Fibroblast of skin of left biceps (primary cell): ENCODE measurements at regions not wholly inside any gene's neighbourhood (a gene's known extent, or its start where the extent isn't known, plus 50 kb on each side); places are given as distances from the start of the nearest gene placed in this dataset.

Experiments
- DNase-seq, 2 experiments: peaks; one replicate each; pipeline ENCODE4 v3.0.0-alpha.2; 2013; ENCODE audit warnings: low read depth in 2 of 2

- no peak for DNase-seq
These were observed 109.2 kb upstream of the ETS2 start for GRCh38 chr21:38696579-38696978.

DNA sequence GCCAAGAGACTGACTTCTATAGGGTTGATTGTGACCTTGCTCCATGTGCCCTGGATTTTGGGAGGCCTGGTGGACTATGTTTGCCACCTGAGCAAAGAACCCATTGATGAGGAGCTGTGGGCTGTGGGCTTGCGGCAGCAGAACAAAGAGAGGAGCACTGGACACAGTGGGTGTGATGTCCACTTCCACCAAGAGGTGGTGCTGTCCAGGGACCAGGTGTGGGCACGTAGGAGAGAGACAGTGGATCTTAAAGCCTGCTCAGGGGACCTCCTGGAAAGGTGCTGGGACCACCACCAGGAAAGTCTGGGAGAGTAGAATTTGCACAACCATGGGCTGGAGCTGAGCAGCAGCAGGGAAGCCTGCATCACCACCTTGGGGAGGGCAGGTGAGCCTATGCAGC is 106.7 kb upstream of the ETS2 start:
- DNase-seq = no peak

- DNase-seq = no peak
These were observed 103.5 kb upstream of the ETS2 start for GRCh38 chr21:38702196-38702595.

- DNase-seq = no peak
These were observed 95.9 kb upstream of the ETS2 start for GRCh38 chr21:38709876-38710275.

GRCh38 chr21:38712071-38712470 is 93.7 kb upstream of the ETS2 start:
- DNase-seq = no peak

DNA sequence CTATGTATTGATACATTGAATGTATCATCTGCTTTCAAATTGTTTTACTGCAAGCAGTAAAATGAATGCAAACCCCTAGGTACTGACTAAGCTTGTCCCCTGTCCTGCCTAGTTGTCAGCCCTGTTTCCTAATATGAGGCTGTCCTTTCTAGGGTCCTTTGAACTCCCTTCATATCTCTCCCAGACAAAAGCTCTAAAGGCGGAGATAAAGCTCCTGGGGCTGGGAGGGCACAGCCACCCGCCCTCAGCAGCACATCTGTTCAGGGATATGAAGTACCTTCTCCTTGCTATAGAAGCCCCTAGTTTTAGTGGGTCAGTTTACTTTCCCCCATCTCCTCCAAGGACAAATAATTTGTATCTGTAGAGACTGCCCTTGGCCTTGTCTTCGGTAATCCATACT is 93.1 kb upstream of the ETS2 start:
- DNase-seq = no peak

DNA sequence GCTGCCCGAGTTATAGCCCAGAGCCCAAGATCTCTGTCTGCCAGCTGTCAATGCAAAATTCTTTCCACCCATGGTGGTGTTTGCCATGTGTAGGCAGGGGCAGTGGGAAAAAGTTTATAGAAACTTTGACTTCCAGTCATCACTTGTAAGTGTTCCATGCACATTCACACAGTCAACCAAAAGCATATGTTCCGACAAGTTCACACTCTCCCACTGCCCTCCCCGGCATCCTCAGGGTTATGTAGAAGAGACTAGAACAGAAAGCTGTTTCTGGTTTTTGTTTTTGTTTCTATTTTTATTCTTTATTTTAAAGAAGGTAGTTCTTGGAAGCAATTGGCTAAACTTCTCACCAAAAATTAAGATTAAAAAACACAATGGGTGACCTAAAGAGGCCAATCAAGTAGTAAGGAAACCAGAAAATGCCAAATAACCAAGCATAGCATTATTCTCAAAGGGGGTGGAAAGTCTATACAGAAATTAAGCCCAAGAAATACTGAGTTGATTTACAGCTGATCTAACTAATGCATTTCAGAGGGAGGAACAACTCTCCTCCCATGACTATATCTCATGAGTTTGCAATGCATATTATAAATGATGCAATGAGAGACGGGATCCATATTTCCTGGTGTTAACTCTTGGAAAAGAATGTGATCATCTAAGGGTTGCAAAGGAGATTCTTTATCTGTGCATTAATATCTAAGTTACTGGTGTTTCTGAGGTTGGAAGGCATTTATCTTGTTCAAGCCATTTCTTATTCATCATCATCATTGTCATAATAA is 91.5 kb upstream of the ETS2 start:
- DNase-seq = no peak

- DNase-seq = no peak
These were observed 90.7 kb upstream of the ETS2 start for GRCh38 chr21:38714999-38715398.

DNA sequence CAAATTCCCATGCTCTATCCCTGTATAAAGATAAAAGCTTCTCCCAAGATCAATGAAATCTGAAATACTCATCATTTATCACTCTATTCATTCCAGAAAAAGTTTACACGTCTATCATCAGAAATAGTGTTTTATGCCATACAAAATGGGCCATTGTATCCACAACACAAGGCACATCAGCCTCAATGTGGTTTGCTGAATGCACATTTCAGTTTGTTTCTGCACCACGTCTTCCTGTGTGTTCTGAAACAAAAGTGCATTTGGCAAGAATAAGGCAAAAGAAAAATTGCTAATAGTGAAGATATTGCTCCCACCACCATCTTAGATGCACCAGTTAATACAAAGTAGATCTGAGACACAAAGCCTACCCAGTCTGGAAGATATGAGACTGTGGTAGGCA is 89.6 kb upstream of the ETS2 start:
- DNase-seq = no peak

DNA sequence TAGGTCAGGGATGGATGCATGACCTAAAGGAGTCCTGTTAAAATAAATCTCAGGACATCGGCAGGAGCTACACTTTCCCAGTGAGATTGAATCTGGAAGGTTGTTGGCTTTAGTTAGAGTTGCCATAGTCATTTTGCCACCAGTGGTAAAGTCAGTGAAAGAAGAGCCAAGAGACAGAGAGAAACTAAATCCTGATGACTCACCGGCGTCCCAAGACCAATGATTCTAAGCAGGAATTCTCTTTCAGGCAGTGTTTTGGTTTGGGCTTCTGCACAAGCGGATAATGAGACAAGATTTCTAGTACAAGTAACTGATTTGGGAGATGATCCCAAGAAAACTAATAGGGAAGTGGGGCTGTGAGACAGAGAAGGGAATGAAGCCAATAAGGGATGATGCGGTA is 88.8 kb upstream of the ETS2 start:
- no peak for DNase-seq

- no peak for DNase-seq
These were observed 87.2 kb upstream of the ETS2 start for GRCh38 chr21:38718481-38718880.

DNA sequence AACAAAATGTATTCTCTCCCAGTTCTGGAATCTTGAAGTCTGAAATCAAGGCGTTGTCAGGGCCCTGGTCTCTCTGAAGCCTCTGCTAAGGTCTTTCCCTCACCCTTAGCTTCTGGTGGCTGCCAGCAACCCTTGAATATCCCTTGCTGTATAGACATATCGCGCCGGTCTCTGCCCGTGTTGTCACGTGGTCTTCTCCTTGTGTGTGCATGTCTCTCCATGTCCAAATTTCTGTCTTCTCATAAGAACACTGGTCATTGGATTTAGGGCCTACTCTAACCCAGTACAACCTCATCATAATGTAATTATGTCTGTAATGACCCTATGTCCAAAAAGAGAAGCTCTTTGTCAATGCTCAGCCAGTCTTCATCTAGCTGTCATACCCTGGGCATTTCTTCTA is 85.7 kb upstream of the ETS2 start:
- no peak for DNase-seq

- no peak for DNase-seq
These were observed 84.7 kb upstream of the ETS2 start for GRCh38 chr21:38721055-38721454.

DNA sequence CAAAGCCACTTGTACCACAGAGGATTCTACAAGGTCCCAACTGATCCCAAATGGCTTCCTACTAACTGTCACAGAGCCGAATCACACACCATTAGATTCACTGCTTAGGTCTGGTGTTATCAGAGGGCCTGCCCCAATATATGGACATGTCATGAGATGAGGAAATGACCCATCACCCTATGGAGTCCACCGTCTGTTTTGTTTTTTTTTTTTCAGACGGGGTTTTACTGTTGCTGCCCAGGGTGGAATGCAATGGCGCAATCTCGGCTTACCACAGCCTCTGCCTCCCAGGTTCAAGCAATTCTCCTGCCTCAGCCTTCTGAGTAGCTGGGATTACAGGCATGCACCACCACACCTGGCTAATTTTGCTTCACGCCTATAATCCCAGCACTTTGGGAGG is 83.8 kb upstream of the ETS2 start:
- DNase-seq = no peak

GRCh38 chr21:38725196-38726157 is 80.3 kb upstream of the ETS2 start:
- DNase-seq = no peak

DNA sequence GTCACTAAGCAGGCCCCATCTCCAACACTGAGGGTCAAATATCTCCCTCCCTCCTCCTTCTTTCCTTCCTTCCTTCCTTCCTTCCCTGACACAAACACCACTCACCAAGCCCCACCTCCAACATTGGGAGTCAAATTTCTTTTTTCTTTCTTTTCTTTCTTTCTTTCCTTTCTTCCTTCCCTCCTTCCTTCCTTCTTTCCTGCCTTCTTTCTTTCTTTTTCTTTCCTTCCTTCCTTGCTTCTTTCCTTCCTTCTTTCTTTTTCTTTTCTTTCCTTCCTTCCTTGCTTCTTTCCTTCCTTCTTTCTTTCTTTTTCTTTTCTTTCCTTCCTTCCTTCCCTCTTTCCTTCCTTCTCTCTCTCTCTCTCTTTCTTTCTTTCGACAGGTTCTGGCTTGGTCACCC is 79.2 kb upstream of the ETS2 start:
- no peak for DNase-seq

DNA sequence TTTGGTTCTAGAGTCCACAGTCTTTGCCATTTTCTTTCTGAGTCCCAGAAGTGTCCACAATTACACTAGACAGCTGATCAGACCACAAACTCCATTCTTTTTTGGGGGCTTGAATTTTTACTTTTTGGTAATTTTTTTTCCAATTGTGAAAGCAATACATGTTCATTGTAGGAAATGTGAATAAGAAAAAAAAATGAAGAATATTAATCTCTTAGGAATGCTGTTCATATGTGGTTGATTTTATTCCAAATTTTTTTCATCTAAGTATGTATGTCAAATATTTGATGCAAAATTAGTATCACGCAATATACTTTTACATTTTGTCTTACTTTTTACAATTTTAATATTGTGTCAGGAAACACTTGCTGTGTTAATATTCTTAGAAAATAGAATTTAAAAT is 76.4 kb upstream of the ETS2 start:
- no peak for DNase-seq

DNA sequence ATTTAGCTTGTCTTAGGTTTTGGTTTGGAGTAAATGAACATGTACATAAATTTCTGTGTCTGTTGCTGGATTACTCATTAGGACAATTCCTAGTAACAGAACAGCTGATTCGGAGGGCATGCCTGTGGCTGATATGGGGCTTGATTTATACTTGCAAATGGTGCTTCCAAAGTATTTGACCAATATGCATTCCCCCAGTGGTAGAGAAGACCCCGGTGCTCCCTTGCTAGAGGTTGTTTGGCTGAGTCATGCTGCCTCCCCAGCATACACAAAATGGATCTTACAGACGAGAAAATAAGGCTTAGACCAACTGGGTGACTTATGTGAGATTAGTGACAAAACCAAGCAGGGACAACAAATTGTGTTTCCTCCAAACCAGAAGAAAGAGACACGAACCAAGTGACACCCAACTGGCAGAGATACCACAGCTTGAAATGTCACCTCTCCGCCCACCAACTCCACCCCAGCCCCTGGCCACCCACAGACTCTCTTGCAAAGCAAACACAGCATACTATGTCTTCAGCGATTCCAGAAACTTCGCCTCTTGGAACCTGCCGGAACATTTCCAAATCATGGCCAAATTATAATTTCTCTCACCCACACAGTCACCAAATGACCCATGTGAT is 75.9 kb upstream of the ETS2 start:
- DNase-seq = no peak

DNA sequence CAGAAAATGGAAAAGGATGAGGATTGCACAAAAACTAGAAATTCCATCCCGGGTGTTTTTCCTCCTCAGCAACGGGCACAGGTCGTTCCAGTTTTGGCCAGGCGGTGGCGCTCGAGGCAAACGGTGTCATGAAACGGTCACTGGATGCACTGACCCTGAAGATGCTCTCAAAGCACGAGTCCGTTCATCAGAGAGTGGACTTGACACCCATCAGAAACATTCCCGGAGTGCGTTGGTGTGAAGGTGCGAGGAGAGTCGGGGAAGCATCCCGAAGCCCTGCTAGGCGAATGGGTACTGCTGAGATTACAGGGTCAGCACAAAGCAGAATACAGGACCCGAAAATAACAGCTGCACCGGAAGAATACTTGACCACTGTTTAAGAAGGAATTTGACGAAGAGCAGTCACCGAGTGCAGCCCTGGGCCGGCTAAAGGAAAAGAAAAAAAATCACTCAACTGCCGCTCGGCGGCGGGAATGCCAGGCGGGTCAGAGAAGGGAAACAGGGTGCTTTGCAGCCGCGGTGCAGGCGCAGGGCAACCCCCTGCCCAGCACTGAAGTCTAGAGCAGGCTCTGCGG is 71.7 kb upstream of the ETS2 start:
- DNase-seq = no peak

- no peak for DNase-seq
These were observed 70.9 kb upstream of the ETS2 start for GRCh38 chr21:38734646-38735365.

DNA sequence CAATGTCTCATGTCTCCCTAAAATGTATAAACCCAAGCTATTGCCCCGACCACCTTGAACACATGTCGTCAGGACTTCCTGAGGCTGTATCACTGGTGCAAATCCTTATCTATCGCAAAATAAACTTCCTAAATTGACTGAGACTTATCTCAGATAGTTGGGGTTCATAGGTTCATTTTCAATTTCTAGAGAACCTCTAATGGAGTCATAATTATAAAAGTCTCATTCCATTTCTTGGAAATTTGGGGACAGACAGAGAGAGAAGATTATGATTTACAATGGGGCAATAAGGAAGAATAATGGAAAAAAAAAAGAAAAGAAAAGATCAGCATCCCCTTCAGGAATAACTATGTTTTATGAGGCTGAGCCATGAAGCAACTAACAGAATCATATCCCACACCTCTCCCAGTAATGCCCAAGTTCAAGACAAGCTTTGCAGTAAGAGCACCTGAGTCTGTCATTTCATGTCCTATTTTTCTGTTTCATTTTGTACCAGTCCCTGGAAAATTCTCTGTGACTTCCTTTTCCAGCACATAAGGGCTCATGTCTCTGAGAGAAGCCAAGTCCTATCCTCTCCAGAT is 70.0 kb upstream of the ETS2 start:
- no peak for DNase-seq
